ENCODE measurements at regions not wholly inside any gene's neighbourhood (a gene's known extent, or its start where the extent isn't known, plus 50 kb on each side); places are given as distances from the start of the nearest gene placed in this dataset.
A peak's percentile ranks its signal among the peaks of the same experiment; 100 is the strongest.

DNA sequence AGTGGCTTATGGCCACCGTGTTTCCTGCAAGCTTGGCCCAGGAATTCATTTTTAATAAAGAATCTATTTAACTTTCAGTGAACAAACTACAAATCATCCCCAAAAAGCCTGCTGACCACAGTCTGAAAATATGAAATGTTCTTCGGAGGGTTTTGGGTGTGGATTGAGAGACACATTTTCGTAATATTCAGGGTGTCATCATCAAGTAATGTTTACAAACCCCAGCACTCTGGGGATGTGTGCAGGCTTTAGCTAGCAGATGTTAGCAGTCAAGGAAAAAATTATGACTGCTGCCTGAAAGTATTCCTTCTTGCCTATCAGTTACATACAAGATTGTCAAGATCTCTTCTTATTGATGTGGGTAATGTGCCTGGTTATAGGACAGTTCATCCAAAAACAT lies 143.9 kb upstream of the FN1 start (continued):
- TF ChIP-seq NFIC (IDR thresholded peaks at IDR 0.05; ENCODE audit: borderline replicate concordance) (peak; percentile 39), NRF1 (IDR thresholded peaks at IDR 0.05; ENCODE audit: low read depth, low read length) (no peak)

DNA sequence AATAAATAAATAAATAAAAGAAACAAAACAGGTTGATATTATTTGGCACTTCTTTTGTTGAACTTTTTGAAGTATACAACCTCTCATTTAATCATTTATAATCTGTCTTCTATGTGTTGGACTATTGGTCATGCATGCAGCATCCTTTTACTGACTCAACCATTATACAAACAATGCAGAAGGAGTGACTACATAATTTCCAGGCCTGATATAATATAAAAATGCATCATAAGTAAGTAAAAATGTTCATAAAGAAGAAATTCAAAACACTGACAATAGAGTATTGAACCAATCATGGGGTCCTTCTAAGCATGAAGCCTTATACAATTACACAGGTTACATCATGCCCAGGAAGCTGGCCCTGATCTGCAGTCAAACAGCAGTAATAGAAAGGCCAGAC lies 141.5 kb upstream of the FN1 start:
- no peak for DNase-seq
- Histone ChIP-seq H3K9me3 (no peaks in the 10 kb centered on the region), H3K9me2 (no peaks in the 10 kb centered on the region), H3K4me2 (no peak overlapping the region), H3K36me3 (replicated peaks in 1 of 2; ENCODE audit: control insufficient read depth in 1 of 2, insufficient read depth in 2 of 2, low read length in 1 of 2) (no peaks in the 10 kb centered on the region), H3K9ac (no peak overlapping the region), H4K20me1 (ENCODE audit: insufficient read depth) (no peaks in the 10 kb centered on the region), H3F3A (replicated peaks; ENCODE audit: insufficient read depth) (peaks cover 19% of the 10 kb centered on the region), H3K4me3 (ENCODE audit: low read depth in 2 of 2, low read length in 1 of 2) (no peak overlapping the region), H3K79me2 (ENCODE audit: insufficient read depth) (no peaks in the 10 kb centered on the region), H3K27ac (ENCODE audit: low read depth in 2 of 2, low read length in 1 of 2) (no peak overlapping the region; a peak in 1 of 4 replicates), H3K27me3 (ENCODE audit: insufficient read depth) (no peaks in the 10 kb centered on the region), H2AFZ (ENCODE audit: low read depth) (no peak overlapping the region), H3K4me1 (ENCODE audit: control insufficient read depth in 1 of 2, insufficient read depth in 2 of 2, low read depth in 1 of 2, low read length in 1 of 2) (peaks cover 0 to 7% of the 10 kb centered on the region in 2 experiments; a peak in 2 of 4 replicates)
- TF ChIP-seq FOSL2 (IDR thresholded peaks at IDR 0.05; ENCODE audit: borderline replicate concordance, low read depth), result no peak
- TF ChIP-seq NFIC (IDR thresholded peaks at IDR 0.05; ENCODE audit: borderline replicate concordance), result no peak
- TF ChIP-seq, protein P1, sequence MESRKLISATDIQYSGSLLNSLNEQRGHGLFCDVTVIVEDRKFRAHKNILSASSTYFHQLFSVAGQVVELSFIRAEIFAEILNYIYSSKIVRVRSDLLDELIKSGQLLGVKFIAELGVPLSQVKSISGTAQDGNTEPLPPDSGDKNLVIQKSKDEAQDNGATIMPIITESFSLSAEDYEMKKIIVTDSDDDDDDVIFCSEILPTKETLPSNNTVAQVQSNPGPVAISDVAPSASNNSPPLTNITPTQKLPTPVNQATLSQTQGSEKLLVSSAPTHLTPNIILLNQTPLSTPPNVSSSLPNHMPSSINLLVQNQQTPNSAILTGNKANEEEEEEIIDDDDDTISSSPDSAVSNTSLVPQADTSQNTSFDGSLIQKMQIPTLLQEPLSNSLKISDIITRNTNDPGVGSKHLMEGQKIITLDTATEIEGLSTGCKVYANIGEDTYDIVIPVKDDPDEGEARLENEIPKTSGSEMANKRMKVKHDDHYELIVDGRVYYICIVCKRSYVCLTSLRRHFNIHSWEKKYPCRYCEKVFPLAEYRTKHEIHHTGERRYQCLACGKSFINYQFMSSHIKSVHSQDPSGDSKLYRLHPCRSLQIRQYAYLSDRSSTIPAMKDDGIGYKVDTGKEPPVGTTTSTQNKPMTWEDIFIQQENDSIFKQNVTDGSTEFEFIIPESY (IDR thresholded peaks at IDR 0.05; ENCODE audit: borderline replicate concordance, low read depth), result no peak
- no peak for TF ChIP-seq NRF1 (IDR thresholded peaks at IDR 0.05; ENCODE audit: low read depth, low read length)
- no peak for TF ChIP-seq MEF2A (IDR thresholded peaks at IDR 0.05; ENCODE audit: borderline replicate concordance, low read depth)
- no peak for TF ChIP-seq TEAD4 (IDR thresholded peaks at IDR 0.05; ENCODE audit: borderline replicate concordance, insufficient read depth)
- no peak for TF ChIP-seq USF1 (IDR thresholded peaks at IDR 0.05; ENCODE audit: borderline replicate concordance, low read depth)
- no peak for TF ChIP-seq FOXM1 (IDR thresholded peaks at IDR 0.05; ENCODE audit: low read depth)
- TF ChIP-seq ELF1 (IDR thresholded peaks at IDR 0.05), result no peak
- TF ChIP-seq JUND (IDR thresholded peaks at IDR 0.05), result no peak
- no peak for TF ChIP-seq GABPA (IDR thresholded peaks at IDR 0.05; ENCODE audit: low read depth)
- TF ChIP-seq, protein P2, sequence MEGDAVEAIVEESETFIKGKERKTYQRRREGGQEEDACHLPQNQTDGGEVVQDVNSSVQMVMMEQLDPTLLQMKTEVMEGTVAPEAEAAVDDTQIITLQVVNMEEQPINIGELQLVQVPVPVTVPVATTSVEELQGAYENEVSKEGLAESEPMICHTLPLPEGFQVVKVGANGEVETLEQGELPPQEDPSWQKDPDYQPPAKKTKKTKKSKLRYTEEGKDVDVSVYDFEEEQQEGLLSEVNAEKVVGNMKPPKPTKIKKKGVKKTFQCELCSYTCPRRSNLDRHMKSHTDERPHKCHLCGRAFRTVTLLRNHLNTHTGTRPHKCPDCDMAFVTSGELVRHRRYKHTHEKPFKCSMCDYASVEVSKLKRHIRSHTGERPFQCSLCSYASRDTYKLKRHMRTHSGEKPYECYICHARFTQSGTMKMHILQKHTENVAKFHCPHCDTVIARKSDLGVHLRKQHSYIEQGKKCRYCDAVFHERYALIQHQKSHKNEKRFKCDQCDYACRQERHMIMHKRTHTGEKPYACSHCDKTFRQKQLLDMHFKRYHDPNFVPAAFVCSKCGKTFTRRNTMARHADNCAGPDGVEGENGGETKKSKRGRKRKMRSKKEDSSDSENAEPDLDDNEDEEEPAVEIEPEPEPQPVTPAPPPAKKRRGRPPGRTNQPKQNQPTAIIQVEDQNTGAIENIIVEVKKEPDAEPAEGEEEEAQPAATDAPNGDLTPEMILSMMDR (IDR thresholded peaks at IDR 0.05), result no peak
- TF ChIP-seq TAF1 (IDR thresholded peaks at IDR 0.05; ENCODE audit: borderline replicate concordance, low read depth, low read length), result no peak
- TF ChIP-seq SIN3A (IDR thresholded peaks at IDR 0.05; ENCODE audit: borderline replicate concordance, low read depth, low read length), result no peak
- TF ChIP-seq SMC3 (IDR thresholded peaks at IDR 0.05; ENCODE audit: low read depth, low read length), result no peak
- no peak for TF ChIP-seq EZH2phosphoT487 (IDR thresholded peaks at IDR 0.05; ENCODE audit: borderline replicate concordance, low read depth)
- TF ChIP-seq RAD21 (IDR thresholded peaks at IDR 0.05; ENCODE audit: low read length), result no peak
- ChIA-PET POLR2A (no interaction called here), CTCF (no interaction called here)

Measured in SK-N-SH (cell line).